ENCODE measurements at regions not wholly inside any gene's neighbourhood (a gene's known extent, or its start where the extent isn't known, plus 50 kb on each side); places are given as distances from the start of the nearest gene placed in this dataset.

DNA sequence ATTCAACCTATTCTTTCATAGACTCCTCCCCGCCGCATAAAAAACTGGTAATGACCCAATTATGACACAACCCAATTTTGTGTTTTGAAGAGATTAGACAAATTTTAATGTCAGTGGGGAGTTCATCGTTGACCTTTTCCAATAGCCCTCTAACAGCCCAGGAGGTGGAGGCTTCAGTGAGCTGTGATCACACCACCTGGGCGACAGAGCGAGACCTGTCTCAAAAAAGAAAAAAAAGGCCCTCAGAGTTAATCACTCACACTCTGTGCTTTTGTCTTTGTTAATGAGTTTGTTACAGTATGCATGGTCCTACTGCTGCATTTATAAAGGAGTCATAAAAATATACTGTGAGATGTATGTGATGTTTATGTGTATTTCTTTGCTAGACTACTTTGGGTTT lies 510.6 kb downstream of the CPS1 start:
- ATAC-seq (ENCODE audit: insufficient read depth, low read depth) (no peak), DNase-seq (no peak)
- H4K20me1 ChIP-seq (ENCODE audit: insufficient read depth, low read length) = no peaks in the 10 kb centered on the region
- TF ChIP-seq, protein P1, sequence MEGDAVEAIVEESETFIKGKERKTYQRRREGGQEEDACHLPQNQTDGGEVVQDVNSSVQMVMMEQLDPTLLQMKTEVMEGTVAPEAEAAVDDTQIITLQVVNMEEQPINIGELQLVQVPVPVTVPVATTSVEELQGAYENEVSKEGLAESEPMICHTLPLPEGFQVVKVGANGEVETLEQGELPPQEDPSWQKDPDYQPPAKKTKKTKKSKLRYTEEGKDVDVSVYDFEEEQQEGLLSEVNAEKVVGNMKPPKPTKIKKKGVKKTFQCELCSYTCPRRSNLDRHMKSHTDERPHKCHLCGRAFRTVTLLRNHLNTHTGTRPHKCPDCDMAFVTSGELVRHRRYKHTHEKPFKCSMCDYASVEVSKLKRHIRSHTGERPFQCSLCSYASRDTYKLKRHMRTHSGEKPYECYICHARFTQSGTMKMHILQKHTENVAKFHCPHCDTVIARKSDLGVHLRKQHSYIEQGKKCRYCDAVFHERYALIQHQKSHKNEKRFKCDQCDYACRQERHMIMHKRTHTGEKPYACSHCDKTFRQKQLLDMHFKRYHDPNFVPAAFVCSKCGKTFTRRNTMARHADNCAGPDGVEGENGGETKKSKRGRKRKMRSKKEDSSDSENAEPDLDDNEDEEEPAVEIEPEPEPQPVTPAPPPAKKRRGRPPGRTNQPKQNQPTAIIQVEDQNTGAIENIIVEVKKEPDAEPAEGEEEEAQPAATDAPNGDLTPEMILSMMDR (IDR thresholded peaks at IDR 0.05; ENCODE audit: borderline replicate concordance, extremely low read depth, low read length, poor library complexity, severe bottlenecking) = no peak
- TF ChIP-seq EZH2 (IDR thresholded peaks at IDR 0.05; ENCODE audit: borderline replicate concordance, low read depth, low read length, severe bottlenecking) = no peak
- no peaks in the 10 kb centered on the region for H3K4me1 ChIP-seq (ENCODE audit: insufficient read depth, low read length)
- no peak overlapping the region for H3K9ac ChIP-seq (ENCODE audit: low read depth, low read length)
- H3K27me3 ChIP-seq (ENCODE audit: insufficient read depth, low read length, poor library complexity) = no peaks in the 10 kb centered on the region
- no peaks in the 10 kb centered on the region for H3K36me3 ChIP-seq (ENCODE audit: insufficient read depth, low read length)
- H2AFZ ChIP-seq (ENCODE audit: low read depth, low read length) = no peak overlapping the region
- H3K4me3 ChIP-seq (ENCODE audit: low read depth in 1 of 2, low read length in 2 of 2) = no peak overlapping the region
- no peak overlapping the region for H3K4me2 ChIP-seq (ENCODE audit: insufficient read depth, low read length)
- no peak overlapping the region for H3K27ac ChIP-seq (ENCODE audit: low read length)
- H3K79me2 ChIP-seq (ENCODE audit: insufficient read depth, low read length) = no peaks in the 10 kb centered on the region
- no peaks in the 10 kb centered on the region for H3K9me3 ChIP-seq (ENCODE audit: insufficient read depth, low read length, severe bottlenecking)

DNA sequence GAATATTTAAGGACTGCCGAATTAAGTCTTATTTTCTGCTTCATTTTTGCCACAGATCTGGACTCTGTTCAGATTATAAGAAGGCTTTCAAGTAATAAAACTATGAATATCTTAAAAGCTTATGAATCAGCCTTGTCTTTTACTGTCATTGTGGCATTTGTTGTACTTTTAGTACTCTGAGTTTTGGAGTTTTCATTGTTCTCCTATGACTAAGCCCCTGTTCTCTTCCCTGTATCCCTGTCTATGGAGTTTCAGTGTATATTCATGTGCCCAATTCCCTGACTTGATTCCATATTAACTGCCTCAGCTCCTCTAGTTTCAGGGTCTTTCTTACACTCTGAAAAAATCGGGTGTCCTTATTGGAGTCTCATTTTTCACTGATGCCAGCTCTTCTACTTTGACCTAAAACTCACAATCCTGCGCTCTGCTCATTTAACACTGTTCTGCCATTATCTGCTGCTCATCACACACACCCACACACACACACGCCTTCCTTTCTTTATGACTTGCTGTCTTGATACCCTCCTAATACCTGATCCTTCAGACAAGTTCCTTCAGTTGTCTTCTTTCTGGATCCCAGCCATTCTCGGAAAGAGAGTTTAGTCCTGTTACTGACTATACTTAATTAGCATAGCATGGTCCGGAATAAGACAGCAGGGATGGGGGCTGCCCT lies 511.8 kb downstream of the CPS1 start:
- Histone ChIP-seq H3K27ac (ENCODE audit: low read length) (no peak overlapping the region), H3K4me1 (ENCODE audit: insufficient read depth, low read length) (no peaks in the 10 kb centered on the region), H3K4me3 (ENCODE audit: low read depth in 1 of 2, low read length in 2 of 2) (no peak overlapping the region), H3K36me3 (ENCODE audit: insufficient read depth, low read length) (no peaks in the 10 kb centered on the region), H4K20me1 (ENCODE audit: insufficient read depth, low read length) (no peaks in the 10 kb centered on the region), H3K79me2 (ENCODE audit: insufficient read depth, low read length) (no peaks in the 10 kb centered on the region), H3K9ac (ENCODE audit: low read depth, low read length) (no peak overlapping the region), H3K27me3 (ENCODE audit: insufficient read depth, low read length, poor library complexity) (no peaks in the 10 kb centered on the region), H3K4me2 (ENCODE audit: insufficient read depth, low read length) (no peak overlapping the region), H3K9me3 (ENCODE audit: insufficient read depth, low read length, severe bottlenecking) (no peaks in the 10 kb centered on the region), H2AFZ (ENCODE audit: low read depth, low read length) (no peak overlapping the region)
- DNase-seq = no peak
- TF ChIP-seq, protein P1 (IDR thresholded peaks at IDR 0.05; ENCODE audit: borderline replicate concordance, extremely low read depth, low read length, poor library complexity, severe bottlenecking) = no peak
- TF ChIP-seq EZH2 (IDR thresholded peaks at IDR 0.05; ENCODE audit: borderline replicate concordance, low read depth, low read length, severe bottlenecking) = no peak
- ATAC-seq (ENCODE audit: insufficient read depth, low read depth) = no peak

DNA sequence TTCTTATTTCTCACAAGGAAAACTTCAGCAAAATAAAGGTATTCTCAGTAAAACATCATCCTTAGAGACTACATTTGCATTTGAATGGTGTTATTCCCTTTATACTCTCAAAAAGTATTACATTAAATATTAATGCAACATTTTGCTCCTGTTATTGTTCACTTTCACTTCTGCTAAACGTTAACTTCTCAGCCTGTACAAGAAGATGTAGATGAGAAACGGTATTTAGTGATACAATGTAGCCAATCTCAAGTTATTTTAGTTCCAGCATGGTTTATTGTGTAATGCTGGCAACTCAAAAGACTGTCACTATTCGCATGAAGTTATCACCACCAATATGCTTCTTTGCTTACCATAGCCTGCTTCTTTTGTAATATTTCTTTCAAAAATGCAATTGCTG lies 514.1 kb downstream of the CPS1 start:
- TF ChIP-seq, protein P1 (IDR thresholded peaks at IDR 0.05; ENCODE audit: borderline replicate concordance, extremely low read depth, low read length, poor library complexity, severe bottlenecking) = no peak
- no peak for TF ChIP-seq EZH2 (IDR thresholded peaks at IDR 0.05; ENCODE audit: borderline replicate concordance, low read depth, low read length, severe bottlenecking)
- no peak for ATAC-seq (ENCODE audit: insufficient read depth, low read depth)
- H3K79me2 ChIP-seq (ENCODE audit: insufficient read depth, low read length) = no peaks in the 10 kb centered on the region

More for the DNA sequence above, 514.1 kb downstream of the CPS1 start:
- Histone ChIP-seq H3K4me3 (ENCODE audit: low read depth in 1 of 2, low read length in 2 of 2) (no peak overlapping the region), H3K27me3 (ENCODE audit: insufficient read depth, low read length, poor library complexity) (no peaks in the 10 kb centered on the region), H3K9me3 (ENCODE audit: insufficient read depth, low read length, severe bottlenecking) (no peaks in the 10 kb centered on the region), H3K36me3 (ENCODE audit: insufficient read depth, low read length) (no peaks in the 10 kb centered on the region), H3K4me1 (ENCODE audit: insufficient read depth, low read length) (no peaks in the 10 kb centered on the region), H2AFZ (ENCODE audit: low read depth, low read length) (no peak overlapping the region), H3K4me2 (ENCODE audit: insufficient read depth, low read length) (no peak overlapping the region), H3K27ac (ENCODE audit: low read length) (no peak overlapping the region), H4K20me1 (ENCODE audit: insufficient read depth, low read length) (no peaks in the 10 kb centered on the region), H3K9ac (ENCODE audit: low read depth, low read length) (no peak overlapping the region)
- DNase-seq = no peak

All from DND-41 (cell line).